GM12878 (cell line): ENCODE measurements at regions not wholly inside any gene's neighbourhood (a gene's known extent, or its start where the extent isn't known, plus 50 kb on each side); places are given as distances from the start of the nearest gene placed in this dataset.

Source experiments
- ATAC-seq: fragments of 200-7000 bp; cut with Tn5 transposase; 3 replicates; pipeline ENCODE4 v1.9.1; 2020; ENCODE audit warnings: mild to moderate bottlenecking, moderate library complexity
- BruUV-seq: library from RNA; stranded (reverse); fragments of 400-500 nt; replicated peaks from 2 replicates; lab custom pipeline; 2021; lab: Mats Ljungman, UMichigan
- CTCF ChIA-PET: fragments of 300-600 bp; sonication (Branson Sonifier 250); formaldehyde crosslinking; extraction: SDS; loops from one replicate; lab custom pipeline; 2021; ENCODE audit warnings: inconsistent platforms; lab: Yijun Ruan, JAX
- POLR2A ChIA-PET: fragments of 350-600 bp; formaldehyde crosslinking; extraction: SDS; loops from one replicate; lab custom pipeline; 2021; ENCODE audit warnings: inconsistent platforms; lab: Charles Lee
- RAD21 ChIA-PET: fragments of 300-600 bp; sonication (Branson Sonifier 250); formaldehyde crosslinking; loops from one replicate; lab custom pipeline; 2023; ENCODE audit warnings: antibody characterized with exemption; ENCODE audit not compliant: unreplicated experiment; lab: Charles Lee
- SMC1A ChIA-PET: fragments of 300-600 bp; sonication (Branson Sonifier 250); formaldehyde crosslinking; loops from one replicate; lab custom pipeline; 2023; ENCODE audit not compliant: unreplicated experiment, uncharacterized antibody; lab: Charles Lee
- DNase-seq: peaks from one replicate; pipeline ENCODE4 v3.0.0-alpha.2; 2011; ENCODE audit warnings: low read depth, low spot score
- FAIRE-seq: peaks from 3 replicates; lab custom pipeline; 2011; peaks lifted over from hg19 to GRCh38; lab: Jason Lieb, UNC
- H2AFZ ChIP-seq: 2 replicates; pipeline ENCODE4 v1.6.0; 2011; ENCODE audit warnings: low read depth, low read length, control low read depth; ENCODE audit not compliant: control insufficient read depth
- H3K27ac ChIP-seq: 2 replicates; pipeline ENCODE4 v1.5.1; 2011; ENCODE audit warnings: control low read depth; ENCODE audit not compliant: control insufficient read depth, insufficient read depth
- H3K27me3 ChIP-seq, 2 experiments: replicated peaks in 1 of 2; 2 replicates each; pipeline versions ENCODE4 v1.6.0 to v1.6.1; 2011; ENCODE audit warnings: low read length in 1 of 2; ENCODE audit not compliant: control insufficient read depth in 2 of 2, insufficient read depth in 2 of 2
- H3K36me3 ChIP-seq, 2 experiments: 2 replicates each; pipeline ENCODE4 v1.5.1; 2011; ENCODE audit warnings: low read length in 1 of 2; ENCODE audit not compliant: control insufficient read depth in 2 of 2, insufficient read depth in 2 of 2
- H3K4me1 ChIP-seq: 2 replicates; pipeline ENCODE4 v1.6.1; 2011; ENCODE audit warnings: mild to moderate bottlenecking, low read length, moderate library complexity, mixed read lengths; ENCODE audit not compliant: control insufficient read depth, insufficient read depth
- H3K4me2 ChIP-seq: 2 replicates; pipeline ENCODE4 v1.6.0; 2011; ENCODE audit warnings: control low read depth; ENCODE audit not compliant: control insufficient read depth, insufficient read depth
- H3K4me3 ChIP-seq: fragments of 200-600 bp; sonication (generic); 2 replicates; pipeline ENCODE4 v1.5.1; 2016
- H3K79me2 ChIP-seq: 2 replicates; pipeline ENCODE4 v1.6.0; 2011; ENCODE audit warnings: low read length; ENCODE audit not compliant: control insufficient read depth, insufficient read depth
- H3K9ac ChIP-seq: 2 replicates; pipeline ENCODE4 v1.8.0; 2011; ENCODE audit warnings: low read length, control low read depth, mixed read lengths; ENCODE audit not compliant: control insufficient read depth, insufficient read depth
- H3K9me3 ChIP-seq: replicated peaks from 3 replicates; pipeline ENCODE4 v1.5.1; 2011; ENCODE audit warnings: mild to moderate bottlenecking, low read length; ENCODE audit not compliant: control insufficient read depth, insufficient read depth
- H4K20me1 ChIP-seq: 2 replicates; pipeline ENCODE4 v1.6.0; 2011; ENCODE audit not compliant: control insufficient read depth, insufficient read depth
- ASH2L ChIP-seq: fragments of 300-600, 200-600 bp; sonication (generic); IDR thresholded peaks from 2 replicates; pipeline ENCODE4 v1.6.1; 2017; ENCODE audit warnings: low read depth, mild to moderate bottlenecking, borderline replicate concordance
- CEBPB ChIP-seq, 2 experiments: fragments of 150-350 bp in 1 of 2; IDR thresholded peaks; 2 replicates each; pipeline ENCODE4 v1.6.1; 2012 to 2014; ENCODE audit warnings: low read depth in 2 of 2, low read length in 2 of 2, borderline replicate concordance in 1 of 2, inconsistent platforms in 1 of 2
- CREB1 ChIP-seq: IDR thresholded peaks from 2 replicates; pipeline ENCODE4 v1.6.1; 2012; ENCODE audit warnings: low read depth, mild to moderate bottlenecking, inconsistent platforms
- E2F4 ChIP-seq: IDR thresholded peaks from 2 replicates; pipeline ENCODE4 v1.6.1; 2012; ENCODE audit warnings: low read depth, low read length, improper control_type of control experiment
- HDAC2 ChIP-seq: fragments of 200-600 bp; sonication (generic); IDR thresholded peaks from 2 replicates; pipeline ENCODE4 v1.6.1; 2017
- LARP7 ChIP-seq: fragments of 450-650 bp; IDR thresholded peaks from 2 replicates; pipeline ENCODE4 v1.6.1; 2017; ENCODE audit warnings: mild to moderate bottlenecking
- MEF2B ChIP-seq: fragments of 450-650 bp; IDR thresholded peaks from 2 replicates; pipeline ENCODE4 v1.6.1; 2018; ENCODE audit warnings: mild to moderate bottlenecking, moderate library complexity; ENCODE audit not compliant: partially characterized antibody, poor library complexity, severe bottlenecking
- NFYA ChIP-seq: IDR thresholded peaks from 2 replicates; pipeline ENCODE4 v1.6.1; 2011; ENCODE audit warnings: low read depth, mild to moderate bottlenecking, low read length, improper control_type of control experiment, borderline replicate concordance
- RAD21 ChIP-seq: IDR thresholded peaks from 2 replicates; pipeline ENCODE4 v1.6.1; 2011; ENCODE audit warnings: mild to moderate bottlenecking, low read depth, low read length, moderate library complexity; ENCODE audit not compliant: insufficient read depth
- SIN3A ChIP-seq: IDR thresholded peaks from 2 replicates; pipeline ENCODE4 v1.6.1; 2012; ENCODE audit warnings: low read depth, low read length, improper control_type of control experiment
- STAT3 ChIP-seq: IDR thresholded peaks from 2 replicates; pipeline ENCODE4 v1.6.1; 2011; ENCODE audit warnings: low read depth, low read length, improper control_type of control experiment
- YY1 ChIP-seq: IDR thresholded peaks from 2 replicates; pipeline ENCODE4 v1.6.1; 2011; ENCODE audit warnings: low read depth, mild to moderate bottlenecking, low read length
- ZNF207 ChIP-seq: fragments of 450-650 bp; IDR thresholded peaks from 2 replicates; pipeline ENCODE4 v1.6.1; 2014; ENCODE audit warnings: antibody characterized with exemption, mild to moderate bottlenecking, borderline replicate concordance
- WGBS: methylation state at CpG from one replicate; pipeline ENCODE4 v1.1.6; 2016; ENCODE audit warnings: low lambda C conversion rate; ENCODE audit not compliant: insufficient replicate concordance, insufficient coverage; ENCODE audit errors: missing lambda C conversion rate; 5-methylcytosine and 5-hydroxymethylcytosine counted together
- in situ Hi-C: fragments of 300-500 bp; cut with MboI; formaldehyde crosslinking; loops from 9 replicates; pipeline ENCODE4 v1.14.3; 2018; ENCODE audit warnings: mixed read lengths
- intact Hi-C: fragments of 100-400 bp; cut with micrococcal nuclease; formaldehyde crosslinking; loops from one replicate; pipeline ENCODE4 v1.14.2; 2022; ENCODE audit not compliant: unreplicated experiment
- TF ChIP-seq, protein P1 (sequence below): fragments of 450-650 bp; IDR thresholded peaks from 2 replicates; pipeline ENCODE4 v1.6.1; 2017; ENCODE audit warnings: borderline replicate concordance

GRCh38 chr21:14303731-14304488 lies 79.0 kb downstream of the HSPA13 start:
- ChIA-PET SMC1A (interaction anchor here (0.8 to 1.2 kb wide), 2 partner anchors 11 to 14 kb away, joined by 3 to 4 read pairs; no protein-coding TSS in a partner anchor), CTCF (interaction anchor here (0.7 kb wide), 1 partner anchor 44 kb away, joined by 3 read pairs; no protein-coding TSS in a partner anchor), POLR2A (no interaction called here), RAD21 (no interaction called here)
- no peak for DNase-seq
- Histone ChIP-seq H3K4me3 (no peak overlapping the region), H3K79me2 (no peaks in the 10 kb centered on the region), H3K9me3 (no peaks in the 10 kb centered on the region), H3K27me3 (no peaks in the 10 kb centered on the region; a peak in 1 of 4 replicates), H3K4me2 (no peak overlapping the region), H4K20me1 (no peaks in the 10 kb centered on the region), H3K36me3 (no peaks in the 10 kb centered on the region), H3K9ac (no peak overlapping the region), H3K27ac (no peak overlapping the region), H3K4me1 (no peaks in the 10 kb centered on the region), H2AFZ (no peak overlapping the region)
- 37% methylated on average over 8 of the region's 8 CpGs for WGBS
- no peak for FAIRE-seq
- no TSS peak for BruUV-seq
- in situ Hi-C loops (no loop called here), intact Hi-C loops (no loop called here)
- no peak for TF ChIP-seq YY1
- TF ChIP-seq CEBPB (IDR thresholded peaks at IDR 0.05; ENCODE audit: borderline replicate concordance in 1 of 2, low read depth in 2 of 2, low read length in 2 of 2) = no peak
- TF ChIP-seq, protein P1, sequence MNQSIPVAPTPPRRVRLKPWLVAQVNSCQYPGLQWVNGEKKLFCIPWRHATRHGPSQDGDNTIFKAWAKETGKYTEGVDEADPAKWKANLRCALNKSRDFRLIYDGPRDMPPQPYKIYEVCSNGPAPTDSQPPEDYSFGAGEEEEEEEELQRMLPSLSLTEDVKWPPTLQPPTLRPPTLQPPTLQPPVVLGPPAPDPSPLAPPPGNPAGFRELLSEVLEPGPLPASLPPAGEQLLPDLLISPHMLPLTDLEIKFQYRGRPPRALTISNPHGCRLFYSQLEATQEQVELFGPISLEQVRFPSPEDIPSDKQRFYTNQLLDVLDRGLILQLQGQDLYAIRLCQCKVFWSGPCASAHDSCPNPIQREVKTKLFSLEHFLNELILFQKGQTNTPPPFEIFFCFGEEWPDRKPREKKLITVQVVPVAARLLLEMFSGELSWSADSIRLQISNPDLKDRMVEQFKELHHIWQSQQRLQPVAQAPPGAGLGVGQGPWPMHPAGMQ = no peak
- no peak for TF ChIP-seq LARP7
- TF ChIP-seq ZNF207 = no peak
- TF ChIP-seq NFYA = no peak
- no peak for TF ChIP-seq HDAC2
- TF ChIP-seq STAT3 = no peak
- TF ChIP-seq SIN3A = no peak
- TF ChIP-seq MEF2B = no peak
- no peak for TF ChIP-seq E2F4
- TF ChIP-seq CREB1 = no peak
- TF ChIP-seq RAD21 = no peak
- TF ChIP-seq ASH2L = no peak
- no peak for ATAC-seq
